Fibroblast of lung (primary cell): ENCODE measurements at regions not wholly inside any gene's neighbourhood (a gene's known extent, or its start where the extent isn't known, plus 50 kb on each side); places are given as distances from the start of the nearest gene placed in this dataset.

Experiments
- EZH2 ChIP-seq: IDR thresholded peaks from 2 replicates; pipeline ENCODE4 v1.5.1; 2012; ENCODE audit warnings: low read length, control low read depth, mild to moderate bottlenecking; ENCODE audit errors: missing control alignments
- TF ChIP-seq, protein P1 (sequence below), 2 donors: IDR thresholded peaks in 1 of 2; conservative IDR thresholded peaks in 1 of 2; 1 replicate in 1 of 2; 2 replicates in 1 of 2; pipeline ENCODE4 v1.5.1; 2011 to 2012; ENCODE audit warnings: low read length in 2 of 2, control low read depth in 1 of 2, inconsistent platforms in 1 of 2, low read depth in 1 of 2, mild to moderate bottlenecking in 1 of 2

GRCh38 chr12:17361224-17361623 is 728.8 kb downstream of the RERGL start:
- no peak for TF ChIP-seq EZH2
- TF ChIP-seq, protein P1, sequence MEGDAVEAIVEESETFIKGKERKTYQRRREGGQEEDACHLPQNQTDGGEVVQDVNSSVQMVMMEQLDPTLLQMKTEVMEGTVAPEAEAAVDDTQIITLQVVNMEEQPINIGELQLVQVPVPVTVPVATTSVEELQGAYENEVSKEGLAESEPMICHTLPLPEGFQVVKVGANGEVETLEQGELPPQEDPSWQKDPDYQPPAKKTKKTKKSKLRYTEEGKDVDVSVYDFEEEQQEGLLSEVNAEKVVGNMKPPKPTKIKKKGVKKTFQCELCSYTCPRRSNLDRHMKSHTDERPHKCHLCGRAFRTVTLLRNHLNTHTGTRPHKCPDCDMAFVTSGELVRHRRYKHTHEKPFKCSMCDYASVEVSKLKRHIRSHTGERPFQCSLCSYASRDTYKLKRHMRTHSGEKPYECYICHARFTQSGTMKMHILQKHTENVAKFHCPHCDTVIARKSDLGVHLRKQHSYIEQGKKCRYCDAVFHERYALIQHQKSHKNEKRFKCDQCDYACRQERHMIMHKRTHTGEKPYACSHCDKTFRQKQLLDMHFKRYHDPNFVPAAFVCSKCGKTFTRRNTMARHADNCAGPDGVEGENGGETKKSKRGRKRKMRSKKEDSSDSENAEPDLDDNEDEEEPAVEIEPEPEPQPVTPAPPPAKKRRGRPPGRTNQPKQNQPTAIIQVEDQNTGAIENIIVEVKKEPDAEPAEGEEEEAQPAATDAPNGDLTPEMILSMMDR (conservative IDR thresholded peaks at IDR 0.05 in 1 of 2, IDR thresholded peaks at IDR 0.05 in 1 of 2; ENCODE audit: low read depth in 1 of 2, low read length in 2 of 2) = no peak
